ENCODE measurements at regions not wholly inside any gene's neighbourhood (a gene's known extent, or its start where the extent isn't known, plus 50 kb on each side); places are given as distances from the start of the nearest gene placed in this dataset.

- no TSS peak for BruUV-seq (replicated peaks)
- in situ Hi-C loops (cut with MboI) = no loop called here
These were observed 101.3 kb upstream of the EGFL6 start for GRCh38 chrX:13468096-13468495.

More at GRCh38 chrX:13468096-13468495, 101.3 kb upstream of the EGFL6 start:
- Histone ChIP-seq H4K20me1 (ENCODE audit: control insufficient read depth, insufficient read depth) (no peaks in the 10 kb centered on the region), H3K9ac (ENCODE audit: control insufficient read depth, insufficient read depth, low read length) (no peak overlapping the region), H3K4me3 (no peak overlapping the region), H3K27ac (ENCODE audit: control insufficient read depth, insufficient read depth) (no peak overlapping the region), H3K4me1 (ENCODE audit: control insufficient read depth, insufficient read depth, low read length) (no peaks in the 10 kb centered on the region), H3K36me3 (ENCODE audit: control insufficient read depth in 2 of 2, insufficient read depth in 2 of 2, low read length in 1 of 2) (no peaks in the 10 kb centered on the region), H2AFZ (ENCODE audit: control insufficient read depth, low read depth, low read length) (no peak overlapping the region), H3K9me3 (replicated peaks; ENCODE audit: control insufficient read depth, insufficient read depth, low read length) (peaks cover under 1% of the 10 kb centered on the region; the same call in 1 of the 3 replicates), H3K4me2 (ENCODE audit: control insufficient read depth, insufficient read depth) (no peak overlapping the region), H3K27me3 (replicated peaks in 1 of 2; ENCODE audit: control insufficient read depth in 2 of 2, insufficient read depth in 2 of 2, low read length in 1 of 2) (no peaks in the 10 kb centered on the region), H3K79me2 (ENCODE audit: control insufficient read depth, insufficient read depth, low read length) (no peaks in the 10 kb centered on the region)
- SMC1A ChIA-PET (ENCODE audit: uncharacterized antibody, unreplicated experiment) = interaction anchor here (0.7 to 1.5 kb wide), 3 partner anchors 39 to 214 kb away, joined by 3 to 4 read pairs (median 3); no protein-coding TSS in a partner anchor
- no peak for DNase-seq (ENCODE audit: low read depth, low spot score)
- RAD21 ChIA-PET (ENCODE audit: unreplicated experiment) = interaction anchor here (2.1 kb wide), 1 partner anchor 376 kb away, joined by 4 read pairs; no protein-coding TSS in a partner anchor
- 96% methylated on average over 4 of the region's 4 CpGs for whole genome bisulfite sequencing (ENCODE audit: insufficient coverage, insufficient replicate concordance, low lambda C conversion rate, missing lambda C conversion rate)
- CTCF ChIA-PET = interaction anchor here (0.8 kb wide), 1 partner anchor 521 kb away, joined by 3 read pairs; no protein-coding TSS in a partner anchor
- POLR2A ChIA-PET = no interaction called here
- no peak for ATAC-seq
- no peak for FAIRE-seq
- intact Hi-C loops (cut with micrococcal nuclease; ENCODE audit: unreplicated experiment) = no loop called here
- TF ChIP-seq NR2C1 (IDR thresholded peaks at IDR 0.05) (no peak), MTA2 (IDR thresholded peaks at IDR 0.05; ENCODE audit: low read depth) (no peak), ZNF384 (IDR thresholded peaks at IDR 0.05; ENCODE audit: borderline replicate concordance, low read depth, low read length) (no peak), ESRRA (IDR thresholded peaks at IDR 0.05; ENCODE audit: low read length) (no peak), ZZZ3 (IDR thresholded peaks at IDR 0.05; ENCODE audit: control insufficient read depth, insufficient read length, low read depth) (no peak)
- TF ChIP-seq, protein P1, sequence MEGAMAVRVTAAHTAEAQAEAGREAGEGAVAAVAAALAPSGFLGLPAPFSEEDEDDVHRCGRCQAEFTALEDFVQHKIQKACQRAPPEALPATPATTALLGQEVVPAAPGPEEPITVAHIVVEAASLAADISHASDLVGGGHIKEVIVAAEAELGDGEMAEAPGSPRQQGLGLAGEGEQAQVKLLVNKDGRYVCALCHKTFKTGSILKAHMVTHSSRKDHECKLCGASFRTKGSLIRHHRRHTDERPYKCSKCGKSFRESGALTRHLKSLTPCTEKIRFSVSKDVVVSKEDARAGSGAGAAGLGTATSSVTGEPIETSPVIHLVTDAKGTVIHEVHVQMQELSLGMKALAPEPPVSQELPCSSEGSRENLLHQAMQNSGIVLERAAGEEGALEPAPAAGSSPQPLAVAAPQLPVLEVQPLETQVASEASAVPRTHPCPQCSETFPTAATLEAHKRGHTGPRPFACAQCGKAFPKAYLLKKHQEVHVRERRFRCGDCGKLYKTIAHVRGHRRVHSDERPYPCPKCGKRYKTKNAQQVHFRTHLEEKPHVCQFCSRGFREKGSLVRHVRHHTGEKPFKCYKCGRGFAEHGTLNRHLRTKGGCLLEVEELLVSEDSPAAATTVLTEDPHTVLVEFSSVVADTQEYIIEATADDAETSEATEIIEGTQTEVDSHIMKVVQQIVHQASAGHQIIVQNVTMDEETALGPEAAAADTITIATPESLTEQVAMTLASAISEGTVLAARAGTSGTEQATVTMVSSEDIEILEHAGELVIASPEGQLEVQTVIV (IDR thresholded peaks at IDR 0.05; ENCODE audit: borderline replicate concordance, partially characterized antibody) = no peak
